OCI-LY1 (cell line): ENCODE measurements at regions not wholly inside any gene's neighbourhood (a gene's known extent, or its start where the extent isn't known, plus 50 kb on each side); places are given as distances from the start of the nearest gene placed in this dataset.

ENCODE experiments used
- EZH2 ChIP-seq: fragments of 200-600 bp; sonication (generic), shearing (Covaris generic); IDR thresholded peaks from 2 replicates; pipeline ENCODE4 v1.8.0; 2017; ENCODE audit warnings: borderline replicate concordance, mixed run types, mild to moderate bottlenecking, antibody characterized with exemption, low read length, moderate library complexity, mixed read lengths
- TF ChIP-seq, protein P1 (sequence below): fragments of 200-600 bp; sonication (generic), shearing (Covaris generic); IDR thresholded peaks from 2 replicates; pipeline ENCODE4 v1.5.1; 2017; ENCODE audit warnings: mild to moderate bottlenecking, antibody characterized with exemption, low read length, moderate library complexity, mixed read lengths

DNA sequence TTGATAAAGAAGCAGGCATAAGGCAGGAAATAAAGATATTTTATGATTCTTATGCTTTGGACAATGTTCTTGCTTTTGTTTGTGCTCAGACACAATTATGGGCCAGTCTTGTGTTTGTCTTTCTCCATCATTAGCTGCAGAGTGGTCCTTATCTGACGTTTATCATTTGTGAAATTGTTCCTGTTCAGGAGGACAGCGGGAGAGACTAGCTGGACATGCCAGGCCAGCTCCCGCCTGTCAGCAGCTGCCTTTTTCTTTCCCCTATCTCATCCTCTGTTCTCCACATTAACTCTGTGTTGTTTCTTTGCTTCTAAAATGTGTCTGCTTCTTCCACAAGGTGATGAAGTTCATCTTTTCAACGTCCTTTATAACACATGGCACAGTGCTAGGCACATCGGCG is 333.5 kb downstream of the NPIPA8 start:
- TF ChIP-seq, protein P1, sequence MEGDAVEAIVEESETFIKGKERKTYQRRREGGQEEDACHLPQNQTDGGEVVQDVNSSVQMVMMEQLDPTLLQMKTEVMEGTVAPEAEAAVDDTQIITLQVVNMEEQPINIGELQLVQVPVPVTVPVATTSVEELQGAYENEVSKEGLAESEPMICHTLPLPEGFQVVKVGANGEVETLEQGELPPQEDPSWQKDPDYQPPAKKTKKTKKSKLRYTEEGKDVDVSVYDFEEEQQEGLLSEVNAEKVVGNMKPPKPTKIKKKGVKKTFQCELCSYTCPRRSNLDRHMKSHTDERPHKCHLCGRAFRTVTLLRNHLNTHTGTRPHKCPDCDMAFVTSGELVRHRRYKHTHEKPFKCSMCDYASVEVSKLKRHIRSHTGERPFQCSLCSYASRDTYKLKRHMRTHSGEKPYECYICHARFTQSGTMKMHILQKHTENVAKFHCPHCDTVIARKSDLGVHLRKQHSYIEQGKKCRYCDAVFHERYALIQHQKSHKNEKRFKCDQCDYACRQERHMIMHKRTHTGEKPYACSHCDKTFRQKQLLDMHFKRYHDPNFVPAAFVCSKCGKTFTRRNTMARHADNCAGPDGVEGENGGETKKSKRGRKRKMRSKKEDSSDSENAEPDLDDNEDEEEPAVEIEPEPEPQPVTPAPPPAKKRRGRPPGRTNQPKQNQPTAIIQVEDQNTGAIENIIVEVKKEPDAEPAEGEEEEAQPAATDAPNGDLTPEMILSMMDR = no peak
- TF ChIP-seq EZH2 = no peak
